ENCODE measurements at regions not wholly inside any gene's neighbourhood (a gene's known extent, or its start where the extent isn't known, plus 50 kb on each side); places are given as distances from the start of the nearest gene placed in this dataset.
A peak's percentile ranks its signal among the peaks of the same experiment; 100 is the strongest.
"Not testable (repeated sequence)": the region's sequence is repeated elsewhere in the genome, so short reads cannot be mapped to it uniquely, and the experiment has no call there.

DNA sequence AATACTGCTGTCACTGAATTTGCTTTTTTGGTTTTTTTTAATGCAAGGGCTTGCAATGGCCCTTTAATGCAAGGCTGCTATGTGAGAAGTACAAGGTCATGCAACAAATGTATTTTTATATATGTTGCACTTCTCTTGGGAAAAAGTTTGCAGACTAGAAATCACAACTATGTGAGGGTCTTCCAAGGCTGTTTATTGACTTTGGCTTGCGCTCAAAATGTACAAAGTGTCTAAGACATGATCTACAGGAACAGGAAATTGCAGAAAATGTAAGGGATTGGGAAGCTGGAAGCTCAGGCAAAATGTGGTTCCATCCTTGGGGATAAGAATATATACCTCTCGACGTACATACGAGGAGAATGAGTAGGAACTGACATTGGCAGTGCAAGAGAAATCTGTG, 92.2 kb upstream of the F13A1 start:
- no peak for DNase-seq (ENCODE audit: low spot score)

GRCh38 chr6:6414931-6415330, 94.5 kb upstream of the F13A1 start:
- DNase-seq (ENCODE audit: low spot score) = no peak

DNA sequence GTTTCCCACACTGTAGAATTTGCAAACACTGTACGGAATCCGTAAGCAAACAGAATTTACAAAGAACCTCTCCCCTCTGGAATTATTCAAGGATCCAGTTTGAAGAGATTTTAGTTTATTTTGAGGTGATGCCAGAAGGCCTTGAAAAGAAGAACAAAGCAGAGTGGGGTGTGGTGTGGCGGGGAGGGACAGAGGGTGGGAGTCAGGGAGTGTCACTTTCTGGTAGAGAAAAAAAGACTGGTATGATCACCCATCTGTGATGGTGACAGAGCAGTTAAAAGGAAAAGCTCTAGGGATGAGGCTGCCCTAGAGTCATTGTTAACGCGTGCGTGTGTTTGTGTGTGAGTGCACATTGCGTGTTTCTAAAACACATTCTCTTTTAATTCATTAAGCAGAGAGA, 97.0 kb upstream of the F13A1 start:
- DNase-seq (ENCODE audit: low spot score) = no peak

DNA sequence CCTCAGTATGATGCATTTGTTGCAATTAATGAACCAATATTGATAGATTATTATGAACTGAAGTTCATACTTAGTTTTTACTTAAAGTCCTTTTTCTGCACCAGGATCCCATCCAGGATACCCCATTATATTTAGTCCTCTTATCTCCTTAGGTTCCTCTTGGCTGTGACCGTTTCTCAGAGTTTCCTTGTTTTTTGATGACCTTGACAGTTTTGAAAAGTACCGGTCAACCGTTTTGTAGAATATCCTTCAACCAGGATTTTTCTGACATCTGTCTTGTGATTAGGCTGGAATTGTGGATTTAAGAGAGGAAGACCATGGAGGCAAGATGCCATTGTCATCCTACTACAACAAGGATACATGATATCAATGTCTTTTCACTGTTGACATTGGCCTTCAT, 98.0 kb upstream of the F13A1 start:
- no peak for DNase-seq (ENCODE audit: low spot score)

- no peak for DNase-seq (ENCODE audit: low spot score)
Measured at GRCh38 chr6:6420107-6420506, 99.6 kb upstream of the F13A1 start.

GRCh38 chr6:6434151-6434550, 113.7 kb upstream of the F13A1 start:
- DNase-seq (ENCODE audit: low spot score) = no peak

DNA sequence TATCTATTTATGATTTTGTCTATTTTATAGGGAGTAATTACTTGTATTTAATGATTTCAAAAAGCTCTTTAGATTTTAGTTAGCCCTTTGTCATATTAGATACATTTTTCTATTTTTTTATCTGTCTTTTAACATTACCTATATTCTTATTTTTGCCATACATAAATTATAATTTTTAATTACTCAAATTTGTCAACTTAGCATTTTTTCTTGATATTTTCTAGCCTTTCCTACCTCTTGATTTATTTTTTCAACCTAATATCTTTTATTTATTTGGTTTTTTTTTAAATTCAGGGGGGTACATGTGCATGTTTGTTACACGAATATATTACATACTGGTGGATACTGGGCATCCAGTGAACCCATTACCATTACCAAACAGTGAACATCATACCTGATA, 114.3 kb upstream of the F13A1 start:
- no peak for DNase-seq (ENCODE audit: low spot score)

DNA sequence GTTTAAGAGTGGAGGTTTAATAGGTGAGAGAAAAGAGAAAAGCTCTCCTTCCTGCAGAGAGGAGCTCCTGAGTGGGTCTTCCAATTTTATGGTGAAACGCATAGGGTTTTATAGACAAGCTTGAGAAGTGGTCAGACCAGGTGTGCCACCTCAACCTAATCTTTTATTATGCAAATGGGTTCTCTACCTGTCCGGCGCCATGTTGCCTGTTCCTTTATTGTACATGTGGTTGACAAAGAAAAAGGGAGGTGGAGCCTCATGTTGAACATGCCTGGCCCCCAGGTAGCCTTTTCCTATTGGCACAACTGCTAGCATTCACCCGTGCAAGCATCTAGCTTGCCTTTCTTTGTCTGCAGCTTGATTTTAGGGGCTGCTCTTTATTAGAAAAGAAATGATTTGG, 115.9 kb upstream of the F13A1 start:
- no peak for DNase-seq (ENCODE audit: low spot score)

DNA sequence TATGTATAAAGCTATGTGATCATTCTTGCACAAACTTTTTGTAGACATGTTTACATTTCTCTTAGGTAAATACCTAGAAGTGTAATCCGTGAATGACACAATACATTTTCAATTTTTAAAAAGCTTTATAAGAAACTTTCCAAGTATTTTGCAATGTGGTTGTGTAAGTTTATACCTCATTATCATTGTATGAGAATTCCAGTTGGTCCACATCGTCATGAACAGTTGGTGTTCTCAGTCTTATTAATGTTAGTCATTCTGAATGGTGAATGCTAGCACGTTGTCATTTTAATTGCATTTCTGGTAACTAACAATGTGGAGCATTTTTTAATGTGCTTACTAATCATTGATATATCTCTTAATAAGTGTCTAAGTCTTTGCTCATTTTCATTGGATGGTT, 116.5 kb upstream of the F13A1 start:
- no peak for DNase-seq (ENCODE audit: low spot score)

DNA sequence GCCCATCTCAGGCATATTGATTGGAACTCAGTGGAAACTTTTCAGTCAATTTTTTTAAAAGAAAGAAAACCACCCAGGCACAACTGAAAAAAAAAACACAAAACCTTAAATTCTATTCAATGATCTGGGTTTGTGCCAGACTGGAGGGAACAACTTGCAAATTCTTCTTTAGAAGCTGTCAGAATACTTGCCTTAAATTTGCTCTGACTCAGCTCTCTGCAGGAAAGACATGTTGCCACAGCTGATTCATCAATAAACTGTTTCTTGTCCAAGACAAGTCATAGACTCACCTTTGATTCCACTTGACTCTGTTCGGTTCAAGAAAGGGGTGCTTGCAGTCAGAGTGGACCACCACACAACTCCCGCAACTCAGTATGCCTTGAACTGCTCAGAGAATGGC, 117.8 kb upstream of the F13A1 start:
- no peak for DNase-seq (ENCODE audit: low spot score)

GRCh38 chr6:6439778-6440177, 119.3 kb upstream of the F13A1 start:
- DNase-seq (ENCODE audit: low spot score) = no peak

GRCh38 chr6:6452002-6452401, 131.5 kb upstream of the F13A1 start:
- DNase-seq (ENCODE audit: low spot score) = no peak

GRCh38 chr6:6453186-6453585, 132.7 kb upstream of the F13A1 start:
- DNase-seq (ENCODE audit: low spot score) = no peak

GRCh38 chr6:6455272-6455671, 133.2 kb upstream of the LY86 start:
- no peak for DNase-seq (ENCODE audit: low spot score)

DNA sequence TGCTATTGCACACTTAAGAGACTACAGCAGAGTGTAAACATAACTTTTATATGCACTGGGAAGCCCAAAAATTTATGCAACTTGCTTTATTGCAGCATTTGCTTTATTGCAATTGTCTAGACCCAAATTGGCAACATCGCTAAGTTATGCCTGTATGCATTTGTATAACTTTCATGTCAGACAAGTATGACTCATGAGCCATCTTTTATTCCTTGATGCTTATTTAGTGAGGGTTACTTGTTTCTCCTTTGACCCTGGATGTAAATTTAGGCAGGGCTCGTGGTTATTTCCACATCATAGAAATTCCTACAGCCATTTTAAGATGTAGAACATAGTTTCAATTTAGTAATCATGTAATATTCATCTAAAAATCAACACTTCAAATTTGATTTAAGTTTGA, 130.3 kb upstream of the LY86 start:
- no peak for DNase-seq (ENCODE audit: low spot score)

DNA sequence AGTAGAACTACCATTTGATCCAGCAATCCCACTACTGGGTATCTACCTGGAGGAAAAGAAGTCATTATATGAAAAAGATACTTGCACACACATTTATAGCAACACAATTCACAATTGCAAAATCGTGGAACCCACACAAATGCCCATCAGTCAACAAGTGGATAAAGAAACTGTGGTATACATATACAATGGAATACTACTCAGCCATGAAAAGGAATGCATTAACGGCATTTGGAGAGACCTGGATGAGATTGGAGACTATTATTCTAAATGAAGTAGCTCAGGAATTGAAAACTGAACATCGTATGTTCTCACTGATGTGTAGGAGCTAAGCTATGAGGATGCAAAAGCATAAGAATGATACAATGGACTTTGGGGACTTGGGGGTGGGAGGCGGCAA, 128.6 kb upstream of the LY86 start:
- not testable (repeated sequence) for DNase-seq (ENCODE audit: low spot score)

GRCh38 chr6:6460416-6460815, 128.1 kb upstream of the LY86 start:
- DNase-seq (ENCODE audit: low spot score) = no peak

- DNase-seq (ENCODE audit: low spot score) = no peak
Measured at GRCh38 chr6:6461138-6461537, 127.4 kb upstream of the LY86 start.

- no peak for DNase-seq (ENCODE audit: low spot score)
Measured at GRCh38 chr6:6466967-6467761, 121.4 kb upstream of the LY86 start.

DNA sequence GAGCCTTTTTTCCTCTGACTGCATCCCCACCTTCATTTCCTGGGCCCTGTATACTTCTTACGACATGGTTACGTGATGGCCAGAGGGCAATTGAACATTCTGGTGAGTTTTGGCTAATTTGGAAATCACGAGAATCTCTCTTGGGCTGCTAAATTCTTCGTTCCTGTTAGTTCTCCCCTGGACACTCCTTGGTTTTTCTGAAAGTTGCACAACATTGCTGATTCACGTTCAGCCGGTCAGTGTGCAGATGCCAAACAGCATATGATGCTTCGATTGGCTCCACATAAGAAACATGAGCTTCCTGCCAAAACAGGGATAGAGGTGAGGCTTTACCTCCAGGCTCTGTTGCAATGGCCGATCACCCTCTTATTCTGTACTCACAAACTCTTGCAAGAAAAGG, 119.4 kb upstream of the LY86 start:
- DNase-seq (ENCODE audit: low spot score) = no peak

GRCh38 chr6:6470123-6470522, 118.4 kb upstream of the LY86 start:
- DNase-seq (ENCODE audit: low spot score) = no peak

- no peak for DNase-seq (ENCODE audit: low spot score)
Measured at GRCh38 chr6:6471276-6471675, 117.2 kb upstream of the LY86 start.

GRCh38 chr6:6474170-6474920, 114.2 kb upstream of the LY86 start:
- DNase-seq (ENCODE audit: low spot score) = peak; percentile 33
